Panc1 (cell line): ENCODE measurements at regions not wholly inside any gene's neighbourhood (a gene's known extent, or its start where the extent isn't known, plus 50 kb on each side); places are given as distances from the start of the nearest gene placed in this dataset.
"Not testable (repeated sequence)": the region's sequence is repeated elsewhere in the genome, so short reads cannot be mapped to it uniquely, and the experiment has no call there.

Experiments
- ATAC-seq: fragments of 200-7000 bp; cut with Tn5 transposase; 2 replicates; pipeline ENCODE4 v1.9.1; 2020; ENCODE audit warnings: mild to moderate bottlenecking, moderate library complexity
- BruUV-seq: library from RNA; stranded (reverse); fragments of 400-500 nt; replicated peaks from 2 replicates; lab custom pipeline; 2021; lab: Mats Ljungman, UMichigan
- CTCF ChIA-PET: fragments of 300-600 bp; sonication (Branson Sonifier 250); formaldehyde crosslinking; loops from one replicate; lab custom pipeline; 2022; ENCODE audit warnings: antibody characterized with exemption; lab: Charles Lee
- POLR2A ChIA-PET: fragments of 300-600 bp; sonication (Branson Sonifier 250); formaldehyde crosslinking; loops from one replicate; lab custom pipeline; 2022; ENCODE audit warnings: antibody characterized with exemption; lab: Charles Lee
- DNase-seq: peaks from one replicate; pipeline ENCODE4 v3.0.0-alpha.2; 2010; ENCODE audit warnings: low read depth, low spot score
- H3K27ac ChIP-seq: 2 replicates; pipeline ENCODE4 v1.5.1; 2011; ENCODE audit warnings: mild to moderate bottlenecking, low read length, inconsistent platforms
- H3K27me3 ChIP-seq: fragments of 200-500 bp; sonication (Bioruptor generic); 2 replicates; pipeline ENCODE4 v1.6.0; 2014; ENCODE audit warnings: low read length, inconsistent platforms; ENCODE audit not compliant: control insufficient read depth, insufficient read depth
- H3K36me3 ChIP-seq: fragments of 200-500 bp; sonication (Bioruptor generic); 2 replicates; pipeline ENCODE4 v1.5.1; 2014; ENCODE audit warnings: inconsistent platforms, mild to moderate bottlenecking, low read length, moderate library complexity; ENCODE audit not compliant: control insufficient read depth, insufficient read depth
- H3K4me1 ChIP-seq: 2 replicates; pipeline ENCODE4 v1.5.1; 2011; ENCODE audit warnings: inconsistent platforms, mild to moderate bottlenecking, low read length, moderate library complexity; ENCODE audit not compliant: control insufficient read depth, insufficient read depth
- H3K4me3 ChIP-seq, 2 experiments: 2 replicates each; pipeline ENCODE4 v1.5.1; 2011 to 2012; ENCODE audit warnings: low read depth in 2 of 2, low read length in 2 of 2, mild to moderate bottlenecking in 2 of 2, inconsistent platforms in 1 of 2, moderate library complexity in 1 of 2
- H3K9me3 ChIP-seq: fragments of 200-500 bp; sonication (Bioruptor generic); 2 replicates; pipeline ENCODE4 v1.5.1; 2014; ENCODE audit warnings: low read depth, mild to moderate bottlenecking, inconsistent platforms, low read length, moderate library complexity; ENCODE audit not compliant: control insufficient read depth, insufficient read depth
- POLR2AphosphoS5 ChIP-seq: IDR thresholded peaks from 2 replicates; pipeline ENCODE4 v1.6.1; 2012; ENCODE audit warnings: mild to moderate bottlenecking, low read depth, low read length, moderate library complexity
- REST ChIP-seq, 2 experiments: IDR thresholded peaks; 2 replicates each; pipeline ENCODE4 v1.6.1; 2011 to 2012; ENCODE audit warnings: low read depth in 2 of 2, control low read depth in 1 of 2, low read length in 1 of 2, mild to moderate bottlenecking in 1 of 2, moderate library complexity in 1 of 2; ENCODE audit not compliant: insufficient read depth in 1 of 2
- SIN3A ChIP-seq: IDR thresholded peaks from 2 replicates; pipeline ENCODE4 v1.6.1; 2012; ENCODE audit warnings: low read depth, mild to moderate bottlenecking, low read length, moderate library complexity, borderline replicate concordance; ENCODE audit not compliant: insufficient read depth
- TCF7L2 ChIP-seq: IDR thresholded peaks from 2 replicates; pipeline ENCODE4 v1.6.1; 2011; ENCODE audit warnings: mild to moderate bottlenecking, low read depth, low read length, inconsistent platforms
- in situ Hi-C: cut with HindIII; loops from 2 replicates; pipeline ENCODE4 v1.10.0; 2016; ENCODE audit warnings: low sequenced_read_pairs, low pct_unique_long_range_greater_than_20kb
- intact Hi-C: fragments of 100-400 bp; cut with micrococcal nuclease; formaldehyde crosslinking; loops from one replicate; pipeline ENCODE4 v1.10.0; 2022; ENCODE audit not compliant: unreplicated experiment
- TF ChIP-seq, protein P1 (sequence below): fragments of 450-650 bp; IDR thresholded peaks from 2 replicates; pipeline ENCODE4 v1.5.1; 2017; ENCODE audit warnings: mild to moderate bottlenecking

DNA sequence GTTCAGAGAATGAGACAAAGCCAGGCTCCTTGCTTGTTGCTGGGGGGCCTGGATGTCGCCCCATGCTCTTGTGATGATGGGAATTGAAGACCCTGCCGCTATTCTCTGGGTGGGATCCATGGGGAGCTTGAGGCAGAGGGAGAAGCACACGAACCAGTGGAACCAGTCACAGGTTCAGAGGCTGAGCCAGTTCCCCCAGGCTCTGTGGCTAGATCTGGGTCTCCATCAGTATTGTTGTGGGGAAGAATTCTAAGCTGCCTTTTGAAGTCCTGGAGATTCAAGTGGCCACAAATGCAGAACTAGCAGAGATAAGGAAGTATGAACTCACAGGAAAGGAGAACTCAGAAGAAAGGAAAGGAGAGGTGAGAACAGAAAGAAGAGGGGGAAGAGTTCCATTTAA, 219.4 kb downstream of the MSX2 start:
- in situ Hi-C loops: no loop called here
- ATAC-seq (no peak), DNase-seq (no peak)
- ChIA-PET CTCF (no interaction called here), POLR2A (no interaction called here)
- Histone ChIP-seq H3K4me3 (no peak overlapping the region), H3K9me3 (no peaks in the 10 kb centered on the region), H3K27me3 (peaks cover 7% of the 10 kb centered on the region; the same call in 1 of the 2 replicates), H3K27ac (no peak overlapping the region), H3K36me3 (no peaks in the 10 kb centered on the region), H3K4me1 (no peaks in the 10 kb centered on the region)
- intact Hi-C loops: no loop called here
- no TSS peak for BruUV-seq
- TF ChIP-seq POLR2AphosphoS5 (no peak), TCF7L2 (no peak), SIN3A (no peak)
- TF ChIP-seq, protein P1, sequence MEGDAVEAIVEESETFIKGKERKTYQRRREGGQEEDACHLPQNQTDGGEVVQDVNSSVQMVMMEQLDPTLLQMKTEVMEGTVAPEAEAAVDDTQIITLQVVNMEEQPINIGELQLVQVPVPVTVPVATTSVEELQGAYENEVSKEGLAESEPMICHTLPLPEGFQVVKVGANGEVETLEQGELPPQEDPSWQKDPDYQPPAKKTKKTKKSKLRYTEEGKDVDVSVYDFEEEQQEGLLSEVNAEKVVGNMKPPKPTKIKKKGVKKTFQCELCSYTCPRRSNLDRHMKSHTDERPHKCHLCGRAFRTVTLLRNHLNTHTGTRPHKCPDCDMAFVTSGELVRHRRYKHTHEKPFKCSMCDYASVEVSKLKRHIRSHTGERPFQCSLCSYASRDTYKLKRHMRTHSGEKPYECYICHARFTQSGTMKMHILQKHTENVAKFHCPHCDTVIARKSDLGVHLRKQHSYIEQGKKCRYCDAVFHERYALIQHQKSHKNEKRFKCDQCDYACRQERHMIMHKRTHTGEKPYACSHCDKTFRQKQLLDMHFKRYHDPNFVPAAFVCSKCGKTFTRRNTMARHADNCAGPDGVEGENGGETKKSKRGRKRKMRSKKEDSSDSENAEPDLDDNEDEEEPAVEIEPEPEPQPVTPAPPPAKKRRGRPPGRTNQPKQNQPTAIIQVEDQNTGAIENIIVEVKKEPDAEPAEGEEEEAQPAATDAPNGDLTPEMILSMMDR: no peak

DNA sequence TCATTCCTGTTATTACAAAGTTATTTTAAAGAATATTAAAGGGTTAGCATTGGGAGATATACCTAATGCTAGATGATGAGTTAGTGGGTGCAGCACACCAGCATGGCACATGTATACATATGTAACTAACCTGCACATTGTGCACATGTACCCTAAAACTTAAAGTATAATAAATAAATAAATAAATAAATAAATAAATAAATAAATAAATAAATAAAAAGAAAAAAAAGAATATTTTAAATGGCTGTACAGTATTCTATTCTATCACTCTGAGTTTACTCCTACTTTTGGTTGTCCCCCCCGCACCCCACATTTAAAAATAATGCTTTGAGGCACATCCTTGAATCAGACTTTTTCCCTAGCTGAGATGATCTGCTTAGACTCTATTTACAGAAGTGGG, 218.6 kb downstream of the MSX2 start:
- H3K4me3 ChIP-seq, POLR2A ChIA-PET, BruUV-seq, intact Hi-C loops, H3K9me3 ChIP-seq, in situ Hi-C loops, H3K4me1 ChIP-seq, ATAC-seq, H3K36me3 ChIP-seq, CTCF ChIA-PET, H3K27me3 ChIP-seq, H3K27ac ChIP-seq, DNase-seq: not testable (repeated sequence)

- intact Hi-C loops (loop anchor here (5.0 kb wide), 2 partner anchors 520 to 610 kb away; no protein-coding TSS in a partner anchor), in situ Hi-C loops (no loop called here)
- Histone ChIP-seq H3K27me3 (peaks cover 5% of the 10 kb centered on the region; the same call in 1 of the 2 replicates), H3K9me3 (no peaks in the 10 kb centered on the region), H3K36me3 (no peaks in the 10 kb centered on the region), H3K27ac (no peak overlapping the region), H3K4me1 (no peaks in the 10 kb centered on the region), H3K4me3 (no peak overlapping the region)
- TF ChIP-seq REST (IDR thresholded peaks at IDR 0.05; ENCODE audit: insufficient read depth in 1 of 2, low read depth in 2 of 2, low read length in 1 of 2): no peak
- no TSS peak for BruUV-seq
- ChIA-PET POLR2A (no interaction called here), CTCF (no interaction called here)
- no peak for ATAC-seq
- no peak for DNase-seq
Observed at GRCh38 chr5:174937201-174938123, 213.1 kb downstream of the MSX2 start.
